GM19025 (cell line): ENCODE measurements at regions not wholly inside any gene's neighbourhood (a gene's known extent, or its start where the extent isn't known, plus 50 kb on each side); places are given as distances from the start of the nearest gene placed in this dataset.
"Not testable (repeated sequence)": the region's sequence is repeated elsewhere in the genome, so short reads cannot be mapped to it uniquely, and the experiment has no call there.

Experiments
- ATAC-seq: cut with Tn5 transposase; IDR thresholded peaks from one replicate; pipeline ENCODE4 v1.9.1; 2021; ENCODE audit warnings: mild to moderate bottlenecking, low read depth, moderate library complexity; ENCODE audit not compliant: unreplicated experiment

GRCh38 chr5:23112237-23112636 lies 259.1 kb upstream of the CDH12 start:
- no peak for ATAC-seq

- no peak for ATAC-seq
Measured at GRCh38 chr5:23105021-23105420, 251.9 kb upstream of the CDH12 start.

GRCh38 chr5:23103566-23103965 lies 250.4 kb upstream of the CDH12 start:
- ATAC-seq, result no peak

GRCh38 chr5:23095418-23095817 lies 242.3 kb upstream of the CDH12 start:
- not testable (repeated sequence) for ATAC-seq

- no peak for ATAC-seq
Measured at GRCh38 chr5:23089286-23089685, 236.1 kb upstream of the CDH12 start.

- ATAC-seq, result peak; percentile 78
Measured at GRCh38 chr5:23084815-23085214, 231.7 kb upstream of the CDH12 start.

GRCh38 chr5:23072179-23072578 lies 219.0 kb upstream of the CDH12 start:
- ATAC-seq, result no peak

GRCh38 chr5:23071682-23072081 lies 218.5 kb upstream of the CDH12 start:
- ATAC-seq, result peak; percentile 68

GRCh38 chr5:23064710-23065109 lies 211.6 kb upstream of the CDH12 start:
- no peak for ATAC-seq

- no peak for ATAC-seq
Measured at GRCh38 chr5:23053846-23054245, 200.7 kb upstream of the CDH12 start.

- ATAC-seq, result no peak
Measured at GRCh38 chr5:23042226-23042625, 189.1 kb upstream of the CDH12 start.

GRCh38 chr5:23035555-23036090 lies 182.5 kb upstream of the CDH12 start:
- no peak for ATAC-seq

- ATAC-seq, result no peak
Measured at GRCh38 chr5:23033864-23034263, 180.7 kb upstream of the CDH12 start.

GRCh38 chr5:23029290-23029689 lies 176.1 kb upstream of the CDH12 start:
- no peak for ATAC-seq

GRCh38 chr5:23028445-23029021 lies 175.4 kb upstream of the CDH12 start:
- ATAC-seq, result no peak

- no peak for ATAC-seq
Measured at GRCh38 chr5:23027830-23028229, 174.7 kb upstream of the CDH12 start.

GRCh38 chr5:23027331-23027730 lies 174.2 kb upstream of the CDH12 start:
- ATAC-seq, result no peak

GRCh38 chr5:23026252-23027170 lies 173.4 kb upstream of the CDH12 start:
- ATAC-seq, result no peak

- no peak for ATAC-seq
Measured at GRCh38 chr5:23025629-23026233, 172.6 kb upstream of the CDH12 start.

- no peak for ATAC-seq
Measured at GRCh38 chr5:23024470-23024869, 171.3 kb upstream of the CDH12 start.

GRCh38 chr5:23014825-23015224 lies 161.7 kb upstream of the CDH12 start:
- ATAC-seq, result no peak
